ENCODE measurements at regions not wholly inside any gene's neighbourhood (a gene's known extent, or its start where the extent isn't known, plus 50 kb on each side); places are given as distances from the start of the nearest gene placed in this dataset.

GRCh38 chr5:128772356-128772755 lies 192.9 kb upstream of the SLC27A6 start:
- no peaks in the 10 kb centered on the region for H3K9me3 Mint-ChIP-seq (ENCODE audit: unreplicated experiment)
- no peak overlapping the region for H3K27ac Mint-ChIP-seq (ENCODE audit: unreplicated experiment)
- POLR2A ChIA-PET = no interaction called here
- CTCF ChIA-PET = no interaction called here
- peaks cover 5% of the 10 kb centered on the region for H3K27me3 Mint-ChIP-seq (ENCODE audit: insufficient read depth, unreplicated experiment)
- no TSS peak for BruUV-seq (replicated peaks)
- no peak for TF ChIP-seq CTCF (IDR thresholded peaks at IDR 0.05; ENCODE audit: insufficient read depth in 1 of 2, low read depth in 1 of 2, low read length in 1 of 2, severe bottlenecking in 1 of 2, unreplicated experiment in 1 of 2)
- no peak overlapping the region for H3K4me3 ChIP-seq (ENCODE audit: low read depth, low read length)
- no peaks in the 10 kb centered on the region for H3K36me3 ChIP-seq (ENCODE audit: control insufficient read depth, insufficient read depth, low read length)
- H3K36me3 Mint-ChIP-seq (ENCODE audit: insufficient read depth, unreplicated experiment) = no peaks in the 10 kb centered on the region
- H3K27me3 ChIP-seq (replicated peaks; ENCODE audit: control insufficient read depth, insufficient read depth, low read length) = no peaks in the 10 kb centered on the region
- H3K4me1 ChIP-seq = no peaks in the 10 kb centered on the region
- no peak for DNase-seq
- no peak overlapping the region for H3K4me3 Mint-ChIP-seq (ENCODE audit: unreplicated experiment)
- intact Hi-C loops (cut with micrococcal nuclease; ENCODE audit: unreplicated experiment) = no loop called here
- H3K4me1 Mint-ChIP-seq (ENCODE audit: low read depth, unreplicated experiment) = no peaks in the 10 kb centered on the region
- no peaks in the 10 kb centered on the region for H3K9me3 ChIP-seq

GRCh38 chr5:128773378-128773777 lies 191.9 kb upstream of the SLC27A6 start:
- DNase-seq = no peak
- intact Hi-C loops (cut with micrococcal nuclease; ENCODE audit: unreplicated experiment) = no loop called here
- H3K4me3 Mint-ChIP-seq (ENCODE audit: unreplicated experiment) = no peak overlapping the region
- no peaks in the 10 kb centered on the region for H3K36me3 ChIP-seq (ENCODE audit: control insufficient read depth, insufficient read depth, low read length)
- H3K36me3 Mint-ChIP-seq (ENCODE audit: insufficient read depth, unreplicated experiment) = no peaks in the 10 kb centered on the region
- POLR2A ChIA-PET = no interaction called here
- H3K27me3 Mint-ChIP-seq (ENCODE audit: insufficient read depth, unreplicated experiment) = peaks cover 5% of the 10 kb centered on the region
- no peaks in the 10 kb centered on the region for H3K4me1 ChIP-seq
- H3K4me3 ChIP-seq (ENCODE audit: low read depth, low read length) = no peak overlapping the region
- H3K9me3 ChIP-seq = no peaks in the 10 kb centered on the region
- no peaks in the 10 kb centered on the region for H3K4me1 Mint-ChIP-seq (ENCODE audit: low read depth, unreplicated experiment)
- no TSS peak for BruUV-seq (replicated peaks)
- H3K9me3 Mint-ChIP-seq (ENCODE audit: unreplicated experiment) = no peaks in the 10 kb centered on the region
- TF ChIP-seq CTCF (IDR thresholded peaks at IDR 0.05; ENCODE audit: insufficient read depth in 1 of 2, low read depth in 1 of 2, low read length in 1 of 2, severe bottlenecking in 1 of 2, unreplicated experiment in 1 of 2) = no peak
- CTCF ChIA-PET = no interaction called here
- H3K27me3 ChIP-seq (replicated peaks; ENCODE audit: control insufficient read depth, insufficient read depth, low read length) = no peaks in the 10 kb centered on the region
- H3K27ac Mint-ChIP-seq (ENCODE audit: unreplicated experiment) = no peak overlapping the region

GRCh38 chr5:128774605-128775004 lies 190.7 kb upstream of the SLC27A6 start:
- H3K9me3 Mint-ChIP-seq (ENCODE audit: unreplicated experiment) = no peaks in the 10 kb centered on the region
- H3K4me3 ChIP-seq (ENCODE audit: low read depth, low read length) = no peak overlapping the region
- peaks cover 5% of the 10 kb centered on the region for H3K27me3 Mint-ChIP-seq (ENCODE audit: insufficient read depth, unreplicated experiment)
- CTCF ChIA-PET = no interaction called here
- no peaks in the 10 kb centered on the region for H3K4me1 Mint-ChIP-seq (ENCODE audit: low read depth, unreplicated experiment)
- intact Hi-C loops (cut with micrococcal nuclease; ENCODE audit: unreplicated experiment) = no loop called here
- H3K27ac Mint-ChIP-seq (ENCODE audit: unreplicated experiment) = no peak overlapping the region
- POLR2A ChIA-PET = no interaction called here
- no peaks in the 10 kb centered on the region for H3K36me3 Mint-ChIP-seq (ENCODE audit: insufficient read depth, unreplicated experiment)
- no peak for DNase-seq
- TF ChIP-seq CTCF (IDR thresholded peaks at IDR 0.05; ENCODE audit: insufficient read depth in 1 of 2, low read depth in 1 of 2, low read length in 1 of 2, severe bottlenecking in 1 of 2, unreplicated experiment in 1 of 2) = no peak
- no peaks in the 10 kb centered on the region for H3K4me1 ChIP-seq
- no peaks in the 10 kb centered on the region for H3K36me3 ChIP-seq (ENCODE audit: control insufficient read depth, insufficient read depth, low read length)
- no TSS peak for BruUV-seq (replicated peaks)
- H3K4me3 Mint-ChIP-seq (ENCODE audit: unreplicated experiment) = no peak overlapping the region
- no peaks in the 10 kb centered on the region for H3K27me3 ChIP-seq (replicated peaks; ENCODE audit: control insufficient read depth, insufficient read depth, low read length)
- H3K9me3 ChIP-seq = no peaks in the 10 kb centered on the region
